Mesendoderm (in vitro differentiated cells): ENCODE measurements at regions not wholly inside any gene's neighbourhood (a gene's known extent, or its start where the extent isn't known, plus 50 kb on each side); places are given as distances from the start of the nearest gene placed in this dataset.
A peak's percentile ranks its signal among the peaks of the same experiment; 100 is the strongest.

Experiments
- DNase-seq: peaks from one replicate; pipeline ENCODE4 v3.0.0; 2013
- H2AK5ac ChIP-seq: 2 replicates; pipeline ENCODE4 v1.6.1; 2013; ENCODE audit warnings: low read length, inconsistent platforms
- H2BK120ac ChIP-seq: 2 replicates; pipeline ENCODE4 v1.6.1; 2013; ENCODE audit warnings: low read depth, mild to moderate bottlenecking, low read length, moderate library complexity, mixed read lengths
- H2BK15ac ChIP-seq: replicated peaks from 2 replicates; pipeline ENCODE4 v1.6.1; 2013; ENCODE audit warnings: low read depth, mild to moderate bottlenecking, moderate library complexity
- H2BK5ac ChIP-seq: 2 replicates; pipeline ENCODE4 v1.6.1; 2013; ENCODE audit warnings: low read length, inconsistent platforms
- H3K18ac ChIP-seq: 2 replicates; pipeline ENCODE4 v1.6.1; 2013; ENCODE audit warnings: mild to moderate bottlenecking, low read length, mixed read lengths
- H3K23ac ChIP-seq: one replicate; pipeline ENCODE4 v1.6.1; 2013; ENCODE audit warnings: low read length
- H3K27ac ChIP-seq: 2 replicates; pipeline ENCODE4 v1.5.1; 2013; ENCODE audit warnings: low read depth, mild to moderate bottlenecking, inconsistent platforms, low read length, moderate library complexity
- H3K27me3 ChIP-seq: 2 replicates; pipeline ENCODE4 v1.6.1; 2013; ENCODE audit warnings: low read length, control low read depth, mild to moderate bottlenecking, inconsistent platforms; ENCODE audit not compliant: insufficient read depth, poor library complexity
- H3K36me3 ChIP-seq: 2 replicates; pipeline ENCODE4 v1.6.1; 2013; ENCODE audit warnings: low read length, inconsistent platforms; ENCODE audit not compliant: control insufficient read depth, insufficient read depth
- H3K4ac ChIP-seq: one replicate; pipeline ENCODE4 v1.6.1; 2013; ENCODE audit warnings: low read depth, mild to moderate bottlenecking, low read length, moderate library complexity
- H3K4me1 ChIP-seq: 2 replicates; pipeline ENCODE4 v1.6.1; 2013; ENCODE audit warnings: low read depth, low read length, inconsistent platforms; ENCODE audit not compliant: control insufficient read depth
- H3K4me2 ChIP-seq: 2 replicates; pipeline ENCODE4 v1.6.1; 2013; ENCODE audit warnings: low read length
- H3K4me3 ChIP-seq: 2 replicates; pipeline ENCODE4 v1.5.1; 2013; ENCODE audit warnings: mild to moderate bottlenecking, low read length
- H3K56ac ChIP-seq: one replicate; pipeline ENCODE4 v1.6.1; 2013; ENCODE audit warnings: low read length
- H3K79me1 ChIP-seq: 2 replicates; pipeline ENCODE4 v1.6.1; 2013; ENCODE audit warnings: low read length, inconsistent platforms
- H3K79me2 ChIP-seq: 2 replicates; pipeline ENCODE4 v1.6.1; 2013; ENCODE audit warnings: mild to moderate bottlenecking, low read length; ENCODE audit not compliant: control insufficient read depth, insufficient read depth
- H3K9ac ChIP-seq: 2 replicates; pipeline ENCODE4 v1.6.1; 2013; ENCODE audit warnings: low read length, inconsistent platforms
- H4K5ac ChIP-seq: one replicate; pipeline ENCODE4 v1.6.1; 2013; ENCODE audit warnings: low read length
- H4K8ac ChIP-seq: one replicate; pipeline ENCODE4 v1.6.1; 2013; ENCODE audit warnings: low read depth, mild to moderate bottlenecking, control low read depth, low read length, moderate library complexity
- WGBS: extraction: QIAGEN DNeasy Blood & Tissue Kit; methylation state at CpG from one replicate; pipeline ENCODE4 v1.1.7; 2013; ENCODE audit warnings: low lambda C conversion rate, missing lambda C conversion rate; ENCODE audit not compliant: insufficient coverage; ENCODE audit errors: extremely low coverage; 5-methylcytosine and 5-hydroxymethylcytosine counted together

DNA sequence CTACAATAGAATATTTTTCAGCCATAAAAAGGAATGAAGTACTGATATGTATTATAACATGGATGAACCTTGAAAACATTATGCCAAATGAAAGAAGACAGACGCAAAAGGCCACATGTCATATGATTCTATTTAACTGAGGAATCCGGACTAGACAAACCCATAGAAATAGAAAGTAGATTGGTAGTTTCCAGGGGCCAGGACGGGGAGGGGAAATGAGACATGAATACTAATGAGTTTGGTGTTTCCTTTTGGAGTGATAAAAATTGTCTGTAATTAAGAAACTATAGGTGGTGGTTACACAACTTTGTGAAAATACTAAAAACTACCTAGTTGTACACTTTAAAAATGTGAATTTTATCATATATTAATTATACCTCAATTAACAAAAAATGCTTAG lies 247.6 kb downstream of the BCAT1 start:
- Histone ChIP-seq H3K4me1 (no peaks in the 10 kb centered on the region), H2BK5ac (no peak overlapping the region), H3K9ac (no peak overlapping the region), H3K4me3 (no peak overlapping the region), H3K79me2 (no peaks in the 10 kb centered on the region), H3K27me3 (no peaks in the 10 kb centered on the region), H3K27ac (no peak overlapping the region), H3K4me2 (no peak overlapping the region), H2AK5ac (no peak overlapping the region), H3K18ac (no peak overlapping the region), H2BK120ac (no peak overlapping the region), H3K23ac (no peak overlapping the region), H3K36me3 (no peaks in the 10 kb centered on the region), H4K8ac (no peak overlapping the region), H3K79me1 (no peaks in the 10 kb centered on the region), H4K5ac (no peak overlapping the region), H3K56ac (no peak overlapping the region), H2BK15ac (no peak overlapping the region), H3K4ac (no peak overlapping the region)
- no CpG with 5 or more reads among the region's 3 CpGs for WGBS
- no peak for DNase-seq

DNA sequence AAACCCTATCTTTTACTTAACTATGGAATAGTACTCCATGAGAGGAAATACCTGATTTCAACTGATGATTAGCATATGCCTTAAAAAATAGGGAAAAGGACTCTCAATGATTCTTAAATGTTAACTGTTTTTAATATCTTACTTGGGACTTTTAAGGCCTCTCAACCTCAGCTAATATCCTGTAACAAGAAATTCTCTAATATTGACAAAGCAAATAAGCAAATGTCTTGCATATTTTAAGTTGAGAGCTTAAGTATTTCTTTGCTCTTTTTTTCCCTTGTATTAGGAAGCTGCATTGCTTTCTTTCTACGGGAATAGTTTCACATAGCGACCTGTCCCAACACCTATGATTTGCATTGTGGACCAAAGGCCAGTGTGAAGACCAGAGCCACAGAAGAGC lies 249.9 kb downstream of the BCAT1 start:
- no peaks in the 10 kb centered on the region for H3K4me1 ChIP-seq
- H3K79me2 ChIP-seq: no peaks in the 10 kb centered on the region
- no peak overlapping the region for H2BK5ac ChIP-seq
- H3K27me3 ChIP-seq: no peaks in the 10 kb centered on the region
- no peak overlapping the region for H4K8ac ChIP-seq
- H2BK120ac ChIP-seq: no peak overlapping the region
- H3K79me1 ChIP-seq: no peaks in the 10 kb centered on the region
- H3K23ac ChIP-seq: no peak overlapping the region
- H3K36me3 ChIP-seq: no peaks in the 10 kb centered on the region
- H3K56ac ChIP-seq: no peak overlapping the region
- peak; percentile 7 for DNase-seq
- no peak overlapping the region for H3K4me2 ChIP-seq
- H3K9ac ChIP-seq: no peak overlapping the region
- no peak overlapping the region for H3K4me3 ChIP-seq
- WGBS: no CpG with 5 or more reads among the region's 2 CpGs
- H2AK5ac ChIP-seq: no peak overlapping the region
- no peak overlapping the region for H3K4ac ChIP-seq
- H3K27ac ChIP-seq: no peak overlapping the region
- no peak overlapping the region for H2BK15ac ChIP-seq
- no peak overlapping the region for H3K18ac ChIP-seq
- H4K5ac ChIP-seq: no peak overlapping the region

GRCh38 chr12:24697769-24698168 lies 251.1 kb downstream of the BCAT1 start:
- Histone ChIP-seq H3K4me2 (no peak overlapping the region), H4K5ac (no peak overlapping the region), H3K18ac (no peak overlapping the region), H3K27ac (no peak overlapping the region), H3K27me3 (no peaks in the 10 kb centered on the region), H3K79me2 (no peaks in the 10 kb centered on the region), H3K4me1 (no peaks in the 10 kb centered on the region), H3K36me3 (no peaks in the 10 kb centered on the region), H3K23ac (no peak overlapping the region), H3K79me1 (no peaks in the 10 kb centered on the region), H2BK15ac (no peak overlapping the region), H4K8ac (no peak overlapping the region), H3K9ac (no peak overlapping the region), H3K4ac (no peak overlapping the region), H2AK5ac (no peak overlapping the region), H2BK5ac (no peak overlapping the region), H2BK120ac (no peak overlapping the region), H3K4me3 (no peak overlapping the region), H3K56ac (no peak overlapping the region)
- DNase-seq: no peak
- WGBS: no CpG with 5 or more reads among the region's 2 CpGs

DNA sequence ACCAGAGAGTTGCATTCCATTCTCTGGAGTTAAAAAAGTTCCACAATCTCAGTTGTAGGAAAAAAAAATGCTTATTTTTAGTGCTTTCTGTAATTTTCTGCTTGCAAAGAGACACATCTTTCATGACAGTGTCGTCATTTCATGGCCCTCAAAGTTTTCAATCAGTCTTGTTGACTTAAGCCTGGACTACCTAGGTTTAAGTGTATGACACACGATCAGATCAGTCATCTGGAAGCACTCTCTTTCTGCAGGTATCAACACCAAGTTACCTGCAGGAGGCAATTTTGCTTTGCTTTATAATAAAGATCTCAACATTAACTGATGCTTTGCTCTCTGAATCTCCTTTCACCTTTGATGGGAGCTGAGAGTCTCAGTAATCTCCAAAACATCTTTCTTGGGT lies 251.6 kb downstream of the BCAT1 start:
- WGBS: no CpG with 5 or more reads among the region's 2 CpGs
- DNase-seq: no peak
- no peak overlapping the region for H3K9ac ChIP-seq
- no peak overlapping the region for H2BK5ac ChIP-seq
- H3K79me1 ChIP-seq: no peaks in the 10 kb centered on the region
- H3K56ac ChIP-seq: no peak overlapping the region
- no peak overlapping the region for H4K8ac ChIP-seq
- H3K36me3 ChIP-seq: no peaks in the 10 kb centered on the region
- no peak overlapping the region for H2BK15ac ChIP-seq
- H2BK120ac ChIP-seq: no peak overlapping the region
- H3K4me2 ChIP-seq: no peak overlapping the region
- no peak overlapping the region for H3K27ac ChIP-seq
- no peak overlapping the region for H4K5ac ChIP-seq
- no peaks in the 10 kb centered on the region for H3K79me2 ChIP-seq
- no peak overlapping the region for H3K4me3 ChIP-seq
- H3K23ac ChIP-seq: no peak overlapping the region
- H2AK5ac ChIP-seq: no peak overlapping the region
- H3K4ac ChIP-seq: no peak overlapping the region
- H3K27me3 ChIP-seq: no peaks in the 10 kb centered on the region
- no peaks in the 10 kb centered on the region for H3K4me1 ChIP-seq
- no peak overlapping the region for H3K18ac ChIP-seq

- no CpG with 5 or more reads among the region's 6 CpGs for WGBS
- DNase-seq: no peak
- no peak overlapping the region for H3K9ac ChIP-seq
- H3K79me1 ChIP-seq: no peaks in the 10 kb centered on the region
- no peaks in the 10 kb centered on the region for H3K79me2 ChIP-seq
- H2AK5ac ChIP-seq: no peak overlapping the region
- H3K23ac ChIP-seq: no peak overlapping the region
- H4K5ac ChIP-seq: no peak overlapping the region
- H3K27me3 ChIP-seq: no peaks in the 10 kb centered on the region
- H2BK15ac ChIP-seq: no peak overlapping the region
- H3K4me3 ChIP-seq: no peak overlapping the region
- H3K4ac ChIP-seq: no peak overlapping the region
- H3K27ac ChIP-seq: no peak overlapping the region
- no peaks in the 10 kb centered on the region for H3K4me1 ChIP-seq
- H2BK120ac ChIP-seq: no peak overlapping the region
- H3K36me3 ChIP-seq: no peaks in the 10 kb centered on the region
- no peak overlapping the region for H4K8ac ChIP-seq
- no peak overlapping the region for H3K56ac ChIP-seq
- no peak overlapping the region for H2BK5ac ChIP-seq
- no peak overlapping the region for H3K4me2 ChIP-seq
- no peak overlapping the region for H3K18ac ChIP-seq
Observed at GRCh38 chr12:24696800-24697199, 252.1 kb downstream of the BCAT1 start.

DNA sequence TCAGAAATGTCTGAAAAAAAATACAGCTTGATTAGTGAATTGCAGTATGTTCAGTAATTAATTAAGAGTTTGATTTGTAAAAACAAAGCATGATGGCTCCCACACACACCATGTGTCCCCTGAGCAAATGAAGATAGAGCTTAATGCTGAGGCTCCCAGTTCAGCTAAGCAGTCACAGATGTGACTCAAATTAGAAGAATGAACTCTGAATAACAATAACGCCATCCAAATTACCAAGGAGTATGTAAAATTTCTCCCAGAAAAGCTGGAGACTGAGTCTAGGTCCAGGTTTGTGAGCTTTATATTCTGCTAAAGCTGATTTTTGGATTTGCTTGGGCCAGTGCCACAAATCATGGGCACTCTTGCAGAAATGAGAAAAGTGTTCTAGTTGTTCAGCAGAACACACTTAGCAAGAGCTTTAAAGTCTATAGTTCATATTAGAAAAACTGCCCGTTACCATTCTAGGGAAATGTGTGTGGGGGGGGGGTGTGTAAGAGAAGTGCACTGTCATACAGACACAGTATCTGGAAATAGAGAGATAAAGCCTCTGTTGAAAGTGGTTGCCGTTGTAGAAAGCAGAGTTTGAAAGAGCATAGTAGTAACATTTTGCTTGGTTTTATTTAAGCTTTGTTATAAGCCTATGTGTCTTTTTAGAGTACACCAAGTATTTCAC lies 253.1 kb downstream of the BCAT1 start:
- Histone ChIP-seq H3K18ac (no peak overlapping the region), H3K9ac (no peak overlapping the region), H2BK5ac (no peak overlapping the region), H2AK5ac (no peak overlapping the region), H3K4ac (no peak overlapping the region), H2BK120ac (no peak overlapping the region), H4K8ac (no peak overlapping the region), H3K36me3 (no peaks in the 10 kb centered on the region), H3K79me2 (no peaks in the 10 kb centered on the region), H3K4me2 (no peak overlapping the region), H4K5ac (no peak overlapping the region), H3K4me3 (no peak overlapping the region), H3K56ac (no peak overlapping the region), H3K23ac (no peak overlapping the region), H2BK15ac (peak overlapping the region; percentile 74), H3K27ac (no peak overlapping the region), H3K4me1 (no peaks in the 10 kb centered on the region), H3K79me1 (no peaks in the 10 kb centered on the region), H3K27me3 (no peaks in the 10 kb centered on the region)
- no peak for DNase-seq
- no CpG with 5 or more reads among the region's 3 CpGs for WGBS
